Kidney epithelial cell (primary cell): ENCODE measurements at regions not wholly inside any gene's neighbourhood (a gene's known extent, or its start where the extent isn't known, plus 50 kb on each side); places are given as distances from the start of the nearest gene placed in this dataset.

Experiments used
- DNase-seq: peaks from one replicate; pipeline ENCODE4 v3.0.0-alpha.2; 2010; ENCODE audit warnings: low read depth
- H3K27me3 ChIP-seq: 2 replicates; pipeline ENCODE4 v1.6.0; 2011; ENCODE audit warnings: low read length; ENCODE audit not compliant: control insufficient read depth, insufficient read depth
- H3K36me3 ChIP-seq: 2 replicates; pipeline ENCODE4 v1.5.1; 2011; ENCODE audit warnings: low read length; ENCODE audit not compliant: control insufficient read depth, insufficient read depth
- H3K4me3 ChIP-seq: 2 replicates; pipeline ENCODE4 v1.5.1; 2011; ENCODE audit warnings: low read depth, mild to moderate bottlenecking, control low read depth, low read length
- CTCF ChIP-seq: IDR thresholded peaks from 2 replicates; pipeline ENCODE4 v1.5.1; 2011; ENCODE audit warnings: mild to moderate bottlenecking, moderate library complexity, low read length, control low read depth, inconsistent platforms; ENCODE audit not compliant: insufficient read depth, poor library complexity, severe bottlenecking

- no peaks in the 10 kb centered on the region for H3K27me3 ChIP-seq
- DNase-seq = no peak
- H3K36me3 ChIP-seq = no peaks in the 10 kb centered on the region
- TF ChIP-seq CTCF = no peak
- H3K4me3 ChIP-seq = no peak overlapping the region
These were observed 104.6 kb upstream of the TNFAIP3 start for GRCh38 chr6:137762168-137763090.

GRCh38 chr6:137763436-137763835, 103.6 kb upstream of the TNFAIP3 start:
- TF ChIP-seq CTCF = no peak
- no peak overlapping the region for H3K4me3 ChIP-seq
- DNase-seq = no peak
- H3K36me3 ChIP-seq = no peaks in the 10 kb centered on the region
- no peaks in the 10 kb centered on the region for H3K27me3 ChIP-seq

- no peak for DNase-seq
- no peak for TF ChIP-seq CTCF
- H3K36me3 ChIP-seq = no peaks in the 10 kb centered on the region
- H3K27me3 ChIP-seq = no peaks in the 10 kb centered on the region
- H3K4me3 ChIP-seq = no peak overlapping the region
These were observed 103.2 kb upstream of the TNFAIP3 start for GRCh38 chr6:137763886-137764285.

- Histone ChIP-seq H3K4me3 (no peak overlapping the region), H3K36me3 (no peaks in the 10 kb centered on the region), H3K27me3 (no peaks in the 10 kb centered on the region)
- TF ChIP-seq CTCF = no peak
- DNase-seq = peak; percentile 74
These were observed 102.6 kb upstream of the TNFAIP3 start for GRCh38 chr6:137764464-137764863.

GRCh38 chr6:137765059-137765458, 102.0 kb upstream of the TNFAIP3 start:
- Histone ChIP-seq H3K27me3 (no peaks in the 10 kb centered on the region), H3K4me3 (no peak overlapping the region), H3K36me3 (no peaks in the 10 kb centered on the region)
- no peak for DNase-seq
- no peak for TF ChIP-seq CTCF
